HepG2 (cell line): ENCODE measurements at regions not wholly inside any gene's neighbourhood (a gene's known extent, or its start where the extent isn't known, plus 50 kb on each side); places are given as distances from the start of the nearest gene placed in this dataset.

Experiments used
- CTCF ChIP-seq: sonication (generic); formaldehyde crosslinking; IDR thresholded peaks from 2 replicates; pipeline ENCODE4 v1.5.0; 2020; ENCODE audit warnings: mild to moderate bottlenecking, missing genetic modification reagents, moderate library complexity
- EP300 ChIP-seq, 3 experiments: sonication (generic) in 1 of 3; formaldehyde crosslinking in 1 of 3; IDR thresholded peaks; 2 replicates each; pipeline versions ENCODE4 v1.5.1 to v1.6.1; 2011 to 2020; ENCODE audit warnings: low read depth in 2 of 3, low read length in 2 of 3, borderline replicate concordance in 1 of 3, improper control_type of control experiment in 1 of 3, mild to moderate bottlenecking in 1 of 3, missing genetic modification reagents in 1 of 3, moderate library complexity in 1 of 3
- SMC3 ChIP-seq: IDR thresholded peaks from 2 replicates; pipeline ENCODE4 v1.6.1; 2011; ENCODE audit warnings: low read length, improper control_type of control experiment
- ZNF580 ChIP-seq: IDR thresholded peaks from 2 replicates; pipeline ENCODE4 v1.6.1; 2016; ENCODE audit warnings: low read depth, borderline replicate concordance

DNA sequence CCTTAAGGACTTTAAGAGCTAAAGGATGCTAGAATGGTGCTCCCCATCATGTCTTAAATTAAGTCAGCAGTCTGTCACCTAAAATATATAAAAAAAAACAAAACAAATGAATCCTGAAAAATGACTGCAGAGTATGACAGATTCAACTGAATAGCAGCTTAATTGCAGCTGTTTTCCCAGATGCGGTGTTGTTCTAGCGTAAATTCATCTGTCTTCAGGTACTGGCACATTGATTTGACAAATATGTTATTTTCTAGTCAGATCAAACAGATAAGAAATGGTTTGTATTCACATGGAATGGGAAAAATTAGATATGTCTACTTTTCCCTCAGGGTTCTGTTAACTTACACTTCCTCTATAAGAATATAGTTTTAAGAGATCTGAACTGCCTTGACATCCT, 211.7 kb downstream of the NAF1 start:
- TF ChIP-seq EP300 (IDR thresholded peaks at IDR 0.05; ENCODE audit: low read depth in 2 of 2, low read length in 2 of 2) (no peak), EP300 (CRISPR knock-in tag; IDR thresholded peaks at IDR 0.05; ENCODE audit: borderline replicate concordance) (no peak), ZNF580 (no peak), SMC3 (no peak), CTCF (CRISPR knock-in tag) (no peak)
